T-helper 17 cell (primary cell): ENCODE measurements at regions not wholly inside any gene's neighbourhood (a gene's known extent, or its start where the extent isn't known, plus 50 kb on each side); places are given as distances from the start of the nearest gene placed in this dataset.
A peak's percentile ranks its signal among the peaks of the same experiment; 100 is the strongest.

Experiments
- ATAC-seq: fragments of 150-1000 bp; cut with Tn5 transposase; 2 replicates; pipeline ENCODE4 v1.10.0; 2021; ENCODE audit warnings: mild to moderate bottlenecking, moderate library complexity
- DNase-seq, 3 donors: peaks; one replicate each; pipeline versions ENCODE4 v3.0.0 to v3.0.0-alpha.2; 2020 to 2021
- H3K9me3 ChIP-seq: one replicate; pipeline ENCODE4 v1.7.0; 2013; ENCODE audit warnings: low read length, mild to moderate bottlenecking; ENCODE audit not compliant: control insufficient read depth, poor library complexity, severe bottlenecking
- H3K27ac Mint-ChIP-seq: one replicate; pipeline ENCODE4 v1.8.0; 2022; ENCODE audit warnings: mild to moderate bottlenecking, moderate library complexity, mixed read lengths
- H3K27me3 Mint-ChIP-seq: one replicate; pipeline ENCODE4 v1.8.0; 2022; ENCODE audit warnings: mixed read lengths
- H3K36me3 Mint-ChIP-seq: one replicate; pipeline ENCODE4 v1.8.0; 2022; ENCODE audit warnings: low read depth, mixed read lengths
- H3K4me1 Mint-ChIP-seq: one replicate; pipeline ENCODE4 v1.8.0; 2022; ENCODE audit warnings: mild to moderate bottlenecking, mixed read lengths
- H3K4me3 Mint-ChIP-seq: one replicate; pipeline ENCODE4 v1.8.0; 2022; ENCODE audit warnings: mild to moderate bottlenecking, moderate library complexity, mixed read lengths

GRCh38 chr11:71189768-71190315, 62.5 kb downstream of the SHANK2 start:
- Mint-ChIP-seq H3K4me1 (no peaks in the 10 kb centered on the region), H3K27ac (no peak overlapping the region), H3K4me3 (no peak overlapping the region), H3K36me3 (no peaks in the 10 kb centered on the region), H3K27me3 (peaks cover 38% of the 10 kb centered on the region)
- no peak for DNase-seq
- no peak for ATAC-seq
- no peaks in the 10 kb centered on the region for H3K9me3 ChIP-seq

GRCh38 chr11:71188886-71189767, 63.2 kb downstream of the SHANK2 start:
- Mint-ChIP-seq H3K27ac (no peak overlapping the region), H3K27me3 (peaks cover 39% of the 10 kb centered on the region), H3K4me3 (no peak overlapping the region), H3K36me3 (no peaks in the 10 kb centered on the region), H3K4me1 (no peaks in the 10 kb centered on the region)
- ATAC-seq (no peak), DNase-seq (no peak)
- H3K9me3 ChIP-seq: no peaks in the 10 kb centered on the region

- H3K9me3 ChIP-seq: no peaks in the 10 kb centered on the region
- no peaks in the 10 kb centered on the region for H3K4me1 Mint-ChIP-seq
- no peak overlapping the region for H3K4me3 Mint-ChIP-seq
- no peak overlapping the region for H3K27ac Mint-ChIP-seq
- peaks cover 32% of the 10 kb centered on the region for H3K27me3 Mint-ChIP-seq
- ATAC-seq (no peak), DNase-seq (no peak)
- H3K36me3 Mint-ChIP-seq: no peaks in the 10 kb centered on the region
Observed at GRCh38 chr11:71188073-71188472, 64.3 kb downstream of the SHANK2 start.

GRCh38 chr11:71186806-71187205, 65.6 kb downstream of the SHANK2 start:
- H3K4me3 Mint-ChIP-seq: no peak overlapping the region
- peaks cover 20% of the 10 kb centered on the region for H3K27me3 Mint-ChIP-seq
- H3K9me3 ChIP-seq: no peaks in the 10 kb centered on the region
- no peaks in the 10 kb centered on the region for H3K36me3 Mint-ChIP-seq
- H3K27ac Mint-ChIP-seq: no peak overlapping the region
- no peaks in the 10 kb centered on the region for H3K4me1 Mint-ChIP-seq
- no peak for DNase-seq
- ATAC-seq: no peak

DNA sequence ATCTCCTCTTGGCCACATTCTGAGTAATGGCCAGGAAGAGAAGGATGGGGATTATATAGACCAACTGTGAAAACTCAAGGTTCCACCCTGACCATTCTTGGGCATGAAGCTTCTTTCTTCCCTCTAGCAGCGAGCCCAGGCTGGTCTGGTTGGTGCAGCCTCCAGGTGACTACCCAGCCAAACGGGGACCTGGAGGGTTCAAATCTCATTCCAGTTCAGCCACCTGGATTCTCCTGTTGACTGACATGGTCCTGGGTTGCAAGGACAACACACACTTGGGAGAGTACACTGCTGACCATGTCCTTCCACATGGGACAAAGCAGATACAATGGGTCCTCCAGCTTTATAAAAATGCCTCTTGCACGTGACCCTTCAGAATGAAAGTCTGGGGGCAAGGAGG, 67.0 kb downstream of the SHANK2 start:
- DNase-seq (no peak), ATAC-seq (no peak)
- Mint-ChIP-seq H3K4me1 (no peaks in the 10 kb centered on the region), H3K36me3 (no peaks in the 10 kb centered on the region), H3K27me3 (peaks cover 24% of the 10 kb centered on the region), H3K4me3 (no peak overlapping the region), H3K27ac (no peak overlapping the region)
- no peaks in the 10 kb centered on the region for H3K9me3 ChIP-seq

DNA sequence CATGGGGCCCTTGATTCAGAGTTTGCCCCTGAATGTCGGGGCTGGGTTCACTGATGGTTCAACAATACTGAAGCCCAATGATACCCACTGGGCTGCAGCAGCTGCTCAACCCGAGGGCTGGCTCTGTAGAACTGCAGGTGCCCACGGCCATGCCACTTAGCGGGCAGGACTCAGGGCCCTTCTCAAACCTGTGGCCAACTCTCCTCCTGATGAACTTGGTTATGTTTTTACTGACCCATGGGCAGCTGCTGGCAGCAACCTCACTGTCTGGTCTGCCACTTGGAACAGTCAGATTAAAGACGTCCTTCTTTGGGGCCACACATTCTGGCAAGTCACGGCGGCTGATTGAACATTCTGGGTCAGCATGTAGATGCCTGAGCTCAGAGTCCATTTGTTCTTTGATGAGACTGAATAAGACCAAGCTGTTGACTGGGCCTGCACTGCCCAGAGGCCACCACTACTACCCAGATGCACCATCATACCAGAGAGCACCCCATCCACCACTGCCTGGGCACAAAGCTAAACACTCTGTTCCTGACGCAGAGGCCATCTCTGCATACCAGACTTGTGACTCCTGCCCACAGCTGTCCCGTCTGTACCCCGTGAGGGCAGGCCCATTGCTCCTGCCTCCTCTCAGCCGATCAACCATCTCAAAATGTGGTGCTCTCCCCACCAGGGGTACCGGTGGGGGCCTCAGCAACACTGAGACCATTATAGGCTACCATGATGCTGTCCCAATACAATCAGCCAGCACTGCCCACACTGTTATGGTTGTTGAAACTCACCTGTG, 67.8 kb downstream of the SHANK2 start:
- no peak for DNase-seq
- Mint-ChIP-seq H3K36me3 (no peaks in the 10 kb centered on the region), H3K27me3 (peaks cover 28% of the 10 kb centered on the region), H3K4me1 (no peaks in the 10 kb centered on the region), H3K4me3 (no peak overlapping the region), H3K27ac (no peak overlapping the region)
- no peak for ATAC-seq
- H3K9me3 ChIP-seq: no peaks in the 10 kb centered on the region

DNA sequence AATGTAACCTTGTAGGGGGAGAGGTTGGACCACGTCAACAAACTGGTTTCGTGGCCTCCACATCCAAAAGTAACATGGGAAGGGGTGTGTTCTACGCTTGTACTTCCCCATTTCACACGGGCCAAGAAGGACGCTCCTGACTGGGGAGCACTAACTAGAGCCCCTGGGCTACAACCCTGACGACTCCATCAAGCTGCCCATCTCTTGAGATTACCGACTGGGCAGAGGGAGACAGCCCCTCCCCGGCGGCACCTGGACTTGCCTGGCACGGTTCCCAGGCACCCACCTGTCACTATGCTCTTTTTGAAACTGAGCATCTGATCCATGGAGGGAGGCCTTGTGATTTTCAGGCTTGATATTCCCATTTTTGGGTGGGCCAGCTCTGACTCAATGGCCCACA, 68.5 kb downstream of the SHANK2 start:
- ATAC-seq (no peak), DNase-seq (no peak)
- Mint-ChIP-seq H3K4me1 (no peaks in the 10 kb centered on the region), H3K36me3 (no peaks in the 10 kb centered on the region), H3K4me3 (no peak overlapping the region), H3K27ac (no peak overlapping the region), H3K27me3 (peaks cover 28% of the 10 kb centered on the region)
- H3K9me3 ChIP-seq: no peaks in the 10 kb centered on the region

GRCh38 chr11:71182791-71183677, 69.3 kb downstream of the SHANK2 start:
- no peak overlapping the region for H3K4me3 Mint-ChIP-seq
- H3K27me3 Mint-ChIP-seq: peaks cover 24% of the 10 kb centered on the region
- DNase-seq: no peak
- H3K9me3 ChIP-seq: no peaks in the 10 kb centered on the region
- no peaks in the 10 kb centered on the region for H3K4me1 Mint-ChIP-seq
- H3K36me3 Mint-ChIP-seq: no peaks in the 10 kb centered on the region
- no peak for ATAC-seq
- H3K27ac Mint-ChIP-seq: no peak overlapping the region

- Mint-ChIP-seq H3K4me3 (peak overlapping the region; percentile 22), H3K36me3 (no peaks in the 10 kb centered on the region), H3K27ac (no peak overlapping the region), H3K4me1 (no peaks in the 10 kb centered on the region), H3K27me3 (peaks cover 19% of the 10 kb centered on the region)
- ATAC-seq (no peak), DNase-seq (no peak)
- H3K9me3 ChIP-seq: no peaks in the 10 kb centered on the region
Observed at GRCh38 chr11:71181566-71181965, 70.8 kb downstream of the SHANK2 start.

DNA sequence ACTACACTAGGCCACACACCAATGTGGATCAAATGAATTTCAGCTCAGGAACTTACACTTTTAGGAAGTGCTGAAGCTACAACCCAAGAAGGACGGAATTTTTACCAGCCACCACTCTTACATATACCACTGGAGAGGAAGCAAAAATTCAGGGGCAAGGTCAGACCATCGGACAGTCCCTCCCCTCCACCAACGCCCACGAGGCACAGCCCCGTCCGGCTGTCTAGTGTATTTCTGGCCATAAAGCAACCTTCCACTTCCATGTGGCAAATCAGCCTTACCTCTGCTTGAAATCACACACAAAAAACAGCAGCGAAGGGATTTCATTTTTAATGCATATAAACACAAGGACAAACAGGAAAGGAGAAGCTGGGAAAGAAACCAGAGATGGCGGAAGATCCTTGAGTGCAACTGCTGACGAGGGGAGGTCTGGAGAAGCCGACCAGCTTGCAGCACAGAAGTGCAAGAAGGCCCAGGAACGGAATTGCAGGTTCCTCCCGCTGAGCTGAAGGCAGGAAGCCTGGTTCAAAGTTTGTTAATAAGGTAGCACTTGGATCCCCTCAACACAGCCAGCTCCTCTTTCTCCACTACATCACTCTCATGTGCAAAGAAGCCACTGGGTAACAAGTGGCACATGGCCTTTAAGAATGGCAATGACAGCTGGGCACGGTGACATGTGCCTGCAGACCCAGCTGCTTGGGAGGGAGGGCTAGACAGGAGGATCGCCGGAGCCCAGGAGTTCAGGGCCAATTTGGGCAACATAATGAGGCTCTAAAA, 71.5 kb downstream of the SHANK2 start:
- peaks cover 19% of the 10 kb centered on the region for H3K27me3 Mint-ChIP-seq
- ATAC-seq: no peak

DNA sequence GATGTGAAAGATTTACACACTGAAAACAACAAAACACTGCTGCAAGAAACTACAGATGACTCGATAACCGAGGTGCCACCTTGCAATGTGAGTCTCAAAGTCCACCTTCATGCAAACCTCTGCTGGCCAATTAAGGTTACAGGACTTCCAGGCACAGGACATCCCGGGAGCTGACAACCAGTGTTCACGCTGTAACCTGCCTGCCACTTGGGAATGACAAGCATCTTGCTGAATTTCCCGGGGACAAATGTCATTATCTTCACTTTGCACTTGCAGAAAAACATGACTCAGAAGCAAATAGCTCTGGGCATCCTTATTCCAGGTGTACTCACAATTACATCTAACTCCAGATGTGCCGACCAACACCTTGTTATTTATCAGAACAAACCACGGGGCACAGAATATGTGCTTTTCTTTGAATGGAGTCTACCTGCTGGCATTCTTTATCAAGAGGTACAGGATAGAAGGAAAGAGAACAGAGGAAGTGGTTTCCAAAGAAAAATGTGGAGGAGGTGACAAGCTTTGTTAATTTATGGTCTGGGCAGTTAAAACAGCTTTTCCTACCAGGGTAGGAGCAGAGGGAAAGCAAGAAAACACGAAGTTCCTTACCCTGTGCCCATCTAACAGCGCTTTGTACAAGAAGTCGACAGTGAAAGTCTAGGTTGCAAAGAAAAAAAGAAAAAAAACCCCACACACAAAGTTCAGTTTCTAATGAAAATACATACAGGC, 72.3 kb downstream of the SHANK2 start:
- DNase-seq (no peak), ATAC-seq (no peak)
- no peaks in the 10 kb centered on the region for H3K9me3 ChIP-seq
- Mint-ChIP-seq H3K27me3 (peaks cover 19% of the 10 kb centered on the region), H3K27ac (no peak overlapping the region), H3K36me3 (no peaks in the 10 kb centered on the region), H3K4me3 (no peak overlapping the region), H3K4me1 (no peaks in the 10 kb centered on the region)

More for the DNA sequence above, 71.5 kb downstream of the SHANK2 start:
- Mint-ChIP-seq H3K4me1 (no peaks in the 10 kb centered on the region), H3K27ac (no peak overlapping the region), H3K36me3 (no peaks in the 10 kb centered on the region), H3K4me3 (peak overlapping the region; percentile 22)
- DNase-seq: no peak
- H3K9me3 ChIP-seq: no peaks in the 10 kb centered on the region

DNA sequence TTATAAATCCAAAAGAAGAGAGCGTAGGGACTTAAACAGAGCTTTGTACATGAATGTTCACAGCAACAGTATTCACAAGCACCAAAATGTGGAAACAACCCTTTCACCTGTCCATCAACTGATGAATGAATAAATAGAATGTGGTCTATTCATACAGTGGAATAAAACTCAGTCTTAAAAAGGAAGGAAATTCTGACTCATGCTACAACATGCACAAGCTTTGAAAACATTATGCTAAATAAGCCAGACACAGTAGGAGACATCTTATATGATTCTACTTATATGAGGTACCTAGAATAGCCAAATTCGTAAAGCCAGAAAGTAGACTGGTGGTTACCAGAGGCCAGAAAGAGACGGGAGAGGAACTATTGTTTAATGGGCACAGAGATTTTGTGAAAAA, 74.3 kb downstream of the SHANK2 start:
- Mint-ChIP-seq H3K4me1 (no peaks in the 10 kb centered on the region), H3K36me3 (no peaks in the 10 kb centered on the region)
- no peak for ATAC-seq

More for the DNA sequence above, 74.3 kb downstream of the SHANK2 start:
- no peak overlapping the region for H3K27ac Mint-ChIP-seq
- peaks cover 13% of the 10 kb centered on the region for H3K27me3 Mint-ChIP-seq
- H3K9me3 ChIP-seq: no peaks in the 10 kb centered on the region
- DNase-seq: no peak
- no peak overlapping the region for H3K4me3 Mint-ChIP-seq
